NT2/D1 (cell line): ENCODE measurements at regions not wholly inside any gene's neighbourhood (a gene's known extent, or its start where the extent isn't known, plus 50 kb on each side); places are given as distances from the start of the nearest gene placed in this dataset.

Experiments used
- SUZ12 ChIP-seq: IDR thresholded peaks from 2 replicates; pipeline ENCODE4 v1.6.1; 2011; ENCODE audit not compliant: insufficient read length, insufficient read depth; ENCODE audit errors: extremely low read depth
- YY1 ChIP-seq: IDR thresholded peaks from 2 replicates; pipeline ENCODE4 v1.6.1; 2011; ENCODE audit not compliant: insufficient read length, insufficient read depth
- ZNF274 ChIP-seq: IDR thresholded peaks from 2 replicates; pipeline ENCODE4 v1.6.1; 2011; ENCODE audit warnings: mild to moderate bottlenecking, low read depth, low read length

GRCh38 chr14:35193161-35193560, 70.8 kb downstream of the PRORP start:
- TF ChIP-seq ZNF274 = no peak
- no peak for TF ChIP-seq YY1
- TF ChIP-seq SUZ12 = no peak
